GM23248 (cell line): ENCODE measurements at regions not wholly inside any gene's neighbourhood (a gene's known extent, or its start where the extent isn't known, plus 50 kb on each side); places are given as distances from the start of the nearest gene placed in this dataset.

Experiments
- EZH2 ChIP-seq: fragments of 200-600 bp; sonication (generic); IDR thresholded peaks from 2 replicates; pipeline ENCODE4 v1.6.1; 2018; ENCODE audit warnings: antibody characterized with exemption, mild to moderate bottlenecking; ENCODE audit not compliant: insufficient read depth, poor library complexity, severe bottlenecking
- EZH2phosphoT487 ChIP-seq: fragments of 200-600 bp; sonication (generic); IDR thresholded peaks from 2 replicates; pipeline ENCODE4 v1.6.1; 2018; ENCODE audit warnings: antibody characterized with exemption, moderate library complexity, mild to moderate bottlenecking, low read depth; ENCODE audit not compliant: insufficient read depth

DNA sequence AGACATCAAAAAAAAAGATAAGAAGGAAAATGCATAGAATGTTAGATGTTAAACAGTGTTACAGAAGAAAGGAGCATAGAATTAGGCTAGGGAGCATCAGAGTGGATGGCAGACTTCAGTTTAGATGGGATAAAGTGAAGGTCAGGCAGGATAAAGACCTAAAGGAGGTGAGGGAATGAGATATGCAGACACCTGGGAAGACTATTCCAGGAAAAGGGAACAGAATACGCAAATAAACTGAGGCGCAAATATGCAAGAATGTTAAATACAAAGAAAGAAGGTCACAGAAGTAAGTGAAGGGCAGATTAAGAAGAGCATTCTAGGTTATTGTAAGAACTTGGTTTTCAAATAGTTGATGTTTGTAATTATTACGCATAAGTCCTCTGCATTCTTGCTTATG lies 116.3 kb upstream of the REG3A start:
- TF ChIP-seq EZH2 (no peak), EZH2phosphoT487 (no peak)
